NCI-H460 (cell line): ENCODE measurements at regions not wholly inside any gene's neighbourhood (a gene's known extent, or its start where the extent isn't known, plus 50 kb on each side); places are given as distances from the start of the nearest gene placed in this dataset.

Source experiments
- DNase-seq: peaks from one replicate; pipeline ENCODE4 v3.0.0-alpha.2; 2016; ENCODE audit warnings: low read depth; ENCODE audit errors: extremely low read depth

GRCh38 chr12:58356794-58357193 is 415.4 kb downstream of the ATP23 start:
- no peak for DNase-seq

GRCh38 chr12:58357511-58357910 is 416.1 kb downstream of the ATP23 start:
- no peak for DNase-seq

GRCh38 chr12:58358369-58358768 is 417.0 kb downstream of the ATP23 start:
- no peak for DNase-seq

GRCh38 chr12:58359084-58359483 is 417.7 kb downstream of the ATP23 start:
- no peak for DNase-seq

- DNase-seq = no peak
Measured at GRCh38 chr12:58361056-58361455, 419.7 kb downstream of the ATP23 start.

GRCh38 chr12:58363971-58364370 is 422.6 kb downstream of the ATP23 start:
- no peak for DNase-seq

- DNase-seq = no peak
Measured at GRCh38 chr12:58364389-58365086, 423.2 kb downstream of the ATP23 start.

- no peak for DNase-seq
Measured at GRCh38 chr12:58365087-58365390, 423.7 kb downstream of the ATP23 start.

GRCh38 chr12:58367041-58367440 is 425.7 kb downstream of the ATP23 start:
- no peak for DNase-seq

- DNase-seq = no peak
Measured at GRCh38 chr12:58368001-58368400, 426.6 kb downstream of the ATP23 start.

GRCh38 chr12:58369576-58369975 is 428.2 kb downstream of the ATP23 start:
- DNase-seq = no peak

GRCh38 chr12:58372298-58372697 is 430.9 kb downstream of the ATP23 start:
- no peak for DNase-seq

- no peak for DNase-seq
Measured at GRCh38 chr12:58378028-58378427, 436.7 kb downstream of the ATP23 start.

- no peak for DNase-seq
Measured at GRCh38 chr12:58381546-58381945, 440.2 kb downstream of the ATP23 start.

GRCh38 chr12:58384196-58384595 is 442.8 kb downstream of the ATP23 start:
- no peak for DNase-seq

- no peak for DNase-seq
Measured at GRCh38 chr12:58386136-58386535, 444.8 kb downstream of the ATP23 start.

GRCh38 chr12:58387199-58387598 is 445.8 kb downstream of the ATP23 start:
- no peak for DNase-seq

- DNase-seq = no peak
Measured at GRCh38 chr12:58388261-58388660, 446.9 kb downstream of the ATP23 start.

GRCh38 chr12:58393152-58393551 is 451.8 kb downstream of the ATP23 start:
- DNase-seq = no peak

- DNase-seq = no peak
Measured at GRCh38 chr12:58395056-58395455, 453.7 kb downstream of the ATP23 start.

- DNase-seq = no peak
Measured at GRCh38 chr12:58395470-58395869, 454.1 kb downstream of the ATP23 start.

- no peak for DNase-seq
Measured at GRCh38 chr12:58396239-58396638, 454.9 kb downstream of the ATP23 start.

GRCh38 chr12:58405363-58405762 is 464.0 kb downstream of the ATP23 start:
- DNase-seq = no peak
